GM18868 (cell line): ENCODE measurements at regions not wholly inside any gene's neighbourhood (a gene's known extent, or its start where the extent isn't known, plus 50 kb on each side); places are given as distances from the start of the nearest gene placed in this dataset.
A peak's percentile ranks its signal among the peaks of the same experiment; 100 is the strongest.

ENCODE experiments used
- ATAC-seq: cut with Tn5 transposase; IDR thresholded peaks from one replicate; pipeline ENCODE4 v1.9.1; 2021; ENCODE audit warnings: mild to moderate bottlenecking, moderate library complexity; ENCODE audit not compliant: unreplicated experiment

GRCh38 chr5:84695330-84695729, 310.6 kb upstream of the EDIL3 start:
- no peak for ATAC-seq

GRCh38 chr5:84693256-84693655, 308.6 kb upstream of the EDIL3 start:
- ATAC-seq: no peak

GRCh38 chr5:84688566-84688965, 303.9 kb upstream of the EDIL3 start:
- no peak for ATAC-seq

GRCh38 chr5:84685121-84685894, 300.6 kb upstream of the EDIL3 start:
- ATAC-seq: no peak

- ATAC-seq: no peak
Measured at GRCh38 chr5:84683594-84683993, 298.9 kb upstream of the EDIL3 start.

GRCh38 chr5:84682531-84682930, 297.9 kb upstream of the EDIL3 start:
- no peak for ATAC-seq

- ATAC-seq: no peak
Measured at GRCh38 chr5:84680908-84681307, 296.2 kb upstream of the EDIL3 start.

GRCh38 chr5:84673785-84674184, 289.1 kb upstream of the EDIL3 start:
- no peak for ATAC-seq

GRCh38 chr5:84667576-84667975, 282.9 kb upstream of the EDIL3 start:
- ATAC-seq: no peak

GRCh38 chr5:84650429-84650828, 265.7 kb upstream of the EDIL3 start:
- ATAC-seq: no peak

GRCh38 chr5:84647581-84647980, 262.9 kb upstream of the EDIL3 start:
- no peak for ATAC-seq

- ATAC-seq: no peak
Measured at GRCh38 chr5:84642795-84643194, 258.1 kb upstream of the EDIL3 start.

GRCh38 chr5:84642324-84642723, 257.6 kb upstream of the EDIL3 start:
- no peak for ATAC-seq

GRCh38 chr5:84637662-84638375, 253.1 kb upstream of the EDIL3 start:
- no peak for ATAC-seq

- no peak for ATAC-seq
Measured at GRCh38 chr5:84635235-84636055, 250.8 kb upstream of the EDIL3 start.

- no peak for ATAC-seq
Measured at GRCh38 chr5:84634256-84634655, 249.6 kb upstream of the EDIL3 start.

- no peak for ATAC-seq
Measured at GRCh38 chr5:84632418-84632817, 247.7 kb upstream of the EDIL3 start.

GRCh38 chr5:84628918-84629317, 244.2 kb upstream of the EDIL3 start:
- ATAC-seq: no peak

- ATAC-seq: peak; percentile 63
Measured at GRCh38 chr5:84623019-84623418, 238.3 kb upstream of the EDIL3 start.

GRCh38 chr5:84622461-84622860, 237.8 kb upstream of the EDIL3 start:
- no peak for ATAC-seq

GRCh38 chr5:84618262-84618661, 233.6 kb upstream of the EDIL3 start:
- peak; percentile 84 for ATAC-seq

- ATAC-seq: no peak
Measured at GRCh38 chr5:84614906-84615305, 230.2 kb upstream of the EDIL3 start.
